ENCODE measurements at regions not wholly inside any gene's neighbourhood (a gene's known extent, or its start where the extent isn't known, plus 50 kb on each side); places are given as distances from the start of the nearest gene placed in this dataset.
A peak's percentile ranks its signal among the peaks of the same experiment; 100 is the strongest.

DNA sequence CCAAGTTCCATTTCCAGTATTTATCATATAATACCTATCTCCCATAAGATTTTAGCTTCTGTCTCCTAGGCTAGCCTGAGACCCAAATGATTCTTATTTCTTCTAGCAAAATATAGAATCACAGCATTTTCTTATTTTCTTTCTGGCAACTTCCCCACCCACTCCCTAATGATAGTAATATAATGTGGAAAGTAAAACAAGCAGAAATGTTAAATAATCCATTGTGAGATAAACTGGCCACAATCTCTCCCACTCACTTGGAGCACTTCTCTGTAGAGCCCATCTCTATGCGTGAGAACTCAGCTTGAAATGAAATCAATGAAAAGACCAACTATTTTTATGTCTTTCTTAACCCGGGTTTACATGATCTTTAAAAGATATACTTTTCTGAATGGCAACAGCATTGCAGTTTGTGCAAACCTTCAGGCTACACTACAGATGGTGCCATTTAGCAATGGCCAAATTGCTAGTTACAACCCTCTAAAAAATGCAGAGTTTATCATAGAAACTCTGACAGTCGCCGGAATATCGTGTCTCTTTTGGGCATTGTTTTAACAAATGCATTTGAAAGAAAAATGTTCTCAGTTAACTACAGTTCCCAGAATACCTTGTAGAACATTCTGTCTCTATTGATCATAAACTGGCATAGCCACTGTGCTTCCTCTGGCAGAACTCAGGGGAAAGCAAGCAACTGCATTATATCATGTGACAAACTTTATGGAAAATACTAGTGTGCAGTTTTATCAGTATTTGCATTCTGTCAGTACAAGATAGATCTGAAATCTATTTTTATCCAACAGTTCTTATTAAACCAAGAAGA lies 1407.4 kb upstream of the ZEB2 start:
- no peak overlapping the region for H3K27ac Mint-ChIP-seq (ENCODE audit: unreplicated experiment)
- no peaks in the 10 kb centered on the region for H3K36me3 Mint-ChIP-seq (ENCODE audit: low read depth)
- DNase-seq (ENCODE audit: low spot score) = no peak
- H3K4me3 Mint-ChIP-seq (ENCODE audit: unreplicated experiment) = no peak overlapping the region
- TF ChIP-seq CTCF (IDR thresholded peaks at IDR 0.05) = peak; percentile 9
- no peaks in the 10 kb centered on the region for H3K27me3 Mint-ChIP-seq (ENCODE audit: low read depth)
- H3K9me3 Mint-ChIP-seq (ENCODE audit: low read depth) = no peaks in the 10 kb centered on the region
- H3K4me1 Mint-ChIP-seq (ENCODE audit: low read depth) = peaks cover 7% of the 10 kb centered on the region

DNA sequence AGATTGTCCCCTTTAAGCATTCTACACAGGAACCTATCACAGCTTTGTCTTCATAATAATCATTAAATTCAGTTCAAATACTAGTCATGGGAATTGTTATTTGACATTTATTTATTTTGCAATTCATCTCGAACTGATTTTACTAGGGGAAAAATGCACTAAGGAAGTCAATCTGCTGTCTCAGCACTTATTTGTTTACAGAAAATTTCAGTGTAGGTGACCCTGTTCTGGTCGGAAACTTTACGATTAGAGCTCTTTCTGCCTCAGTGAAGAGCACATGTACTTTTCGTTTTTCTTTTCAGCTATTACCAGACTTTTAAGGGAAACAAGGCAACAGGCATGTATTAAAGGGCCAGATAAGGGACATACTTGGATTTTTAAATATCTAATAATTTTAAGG lies 1405.7 kb upstream of the ZEB2 start:
- no peaks in the 10 kb centered on the region for H3K9me3 Mint-ChIP-seq (ENCODE audit: low read depth)
- no peak overlapping the region for H3K4me3 Mint-ChIP-seq (ENCODE audit: unreplicated experiment)
- H3K4me1 Mint-ChIP-seq (ENCODE audit: low read depth) = peaks cover 7% of the 10 kb centered on the region
- H3K27me3 Mint-ChIP-seq (ENCODE audit: low read depth) = no peaks in the 10 kb centered on the region
- DNase-seq (ENCODE audit: low spot score) = no peak
- H3K27ac Mint-ChIP-seq (ENCODE audit: unreplicated experiment) = no peak overlapping the region
- no peak for TF ChIP-seq CTCF (IDR thresholded peaks at IDR 0.05)
- H3K36me3 Mint-ChIP-seq (ENCODE audit: low read depth) = no peaks in the 10 kb centered on the region

GRCh38 chr2:145919477-145919876 lies 1399.6 kb upstream of the ZEB2 start:
- H3K36me3 Mint-ChIP-seq (ENCODE audit: low read depth) = no peaks in the 10 kb centered on the region
- no peaks in the 10 kb centered on the region for H3K9me3 Mint-ChIP-seq (ENCODE audit: low read depth)
- H3K27me3 Mint-ChIP-seq (ENCODE audit: low read depth) = no peaks in the 10 kb centered on the region
- no peak overlapping the region for H3K4me3 Mint-ChIP-seq (ENCODE audit: unreplicated experiment)
- peaks cover 10% of the 10 kb centered on the region for H3K4me1 Mint-ChIP-seq (ENCODE audit: low read depth)
- DNase-seq (ENCODE audit: low spot score) = no peak
- no peak overlapping the region for H3K27ac Mint-ChIP-seq (ENCODE audit: unreplicated experiment)
- TF ChIP-seq CTCF (IDR thresholded peaks at IDR 0.05) = peak; percentile 82

DNA sequence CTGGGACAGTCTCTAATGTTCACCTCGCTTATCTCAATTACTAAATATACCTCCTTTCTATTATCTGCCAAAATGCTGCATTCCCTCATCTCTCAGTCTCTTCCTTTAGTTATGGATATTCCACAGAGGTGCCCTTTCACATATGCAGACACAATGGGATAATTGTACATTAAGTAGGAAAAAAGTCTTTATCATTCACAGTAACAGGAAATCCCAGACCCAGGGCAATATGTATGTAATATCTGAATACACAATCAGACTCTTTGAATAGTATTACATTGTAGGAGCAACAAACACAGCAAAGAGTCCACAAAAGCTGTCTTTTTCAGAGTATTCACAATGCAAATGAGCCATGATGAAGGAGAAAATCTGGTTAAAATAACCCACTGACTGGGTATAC lies 1399.0 kb upstream of the ZEB2 start:
- Mint-ChIP-seq H3K4me3 (ENCODE audit: unreplicated experiment) (no peak overlapping the region), H3K27me3 (ENCODE audit: low read depth) (no peaks in the 10 kb centered on the region), H3K9me3 (ENCODE audit: low read depth) (no peaks in the 10 kb centered on the region), H3K36me3 (ENCODE audit: low read depth) (no peaks in the 10 kb centered on the region), H3K4me1 (ENCODE audit: low read depth) (peaks cover 10% of the 10 kb centered on the region), H3K27ac (ENCODE audit: unreplicated experiment) (no peak overlapping the region)
- no peak for TF ChIP-seq CTCF (IDR thresholded peaks at IDR 0.05)
- no peak for DNase-seq (ENCODE audit: low spot score)

- Mint-ChIP-seq H3K27me3 (ENCODE audit: low read depth) (no peaks in the 10 kb centered on the region), H3K27ac (ENCODE audit: unreplicated experiment) (no peak overlapping the region)
Measured at GRCh38 chr2:145916799-145917198, 1396.9 kb upstream of the ZEB2 start.

More at GRCh38 chr2:145916799-145917198, 1396.9 kb upstream of the ZEB2 start:
- H3K4me3 Mint-ChIP-seq (ENCODE audit: unreplicated experiment) = no peak overlapping the region
- TF ChIP-seq CTCF (IDR thresholded peaks at IDR 0.05) = no peak
- H3K9me3 Mint-ChIP-seq (ENCODE audit: low read depth) = no peaks in the 10 kb centered on the region
- H3K36me3 Mint-ChIP-seq (ENCODE audit: low read depth) = no peaks in the 10 kb centered on the region
- H3K4me1 Mint-ChIP-seq (ENCODE audit: low read depth) = peaks cover 10% of the 10 kb centered on the region
- DNase-seq (ENCODE audit: low spot score) = no peak
